Tibial artery (tissue), 4 donors: ENCODE measurements at regions not wholly inside any gene's neighbourhood (a gene's known extent, or its start where the extent isn't known, plus 50 kb on each side); places are given as distances from the start of the nearest gene placed in this dataset.

Experiments
- DNase-seq, 2 donors: peaks; one replicate each; pipeline ENCODE4 v3.0.0-alpha.2; 2019
- H3K27ac ChIP-seq, 2 donors: fragments of 200-600 bp; sonication (generic) in 1 of 2; 1 replicate in 1 of 2; 2 replicates in 1 of 2; pipeline ENCODE4 v1.5.1; 2018 to 2019; ENCODE audit warnings: mild to moderate bottlenecking in 1 of 2
- H3K27me3 ChIP-seq, 2 donors: fragments of 200-600 bp; sonication (generic) in 1 of 2; one replicate each; pipeline versions ENCODE4 v1.5.1 to v1.6.0; 2016 to 2019
- H3K36me3 ChIP-seq, 3 donors: fragments of 200-600 bp; sonication (generic) in 2 of 3; one replicate each; pipeline ENCODE4 v1.5.1; 2016 to 2019; ENCODE audit warnings: mild to moderate bottlenecking in 2 of 3
- H3K4me1 ChIP-seq, 4 donors: fragments of 200-600 bp; sonication (generic) in 2 of 4; 1 replicate in 3 of 4; 2 replicates in 1 of 4; pipeline ENCODE4 v1.5.1; 2016 to 2019
- H3K4me3 ChIP-seq, 2 donors: fragments of 200-600 bp; sonication (generic) in 1 of 2; 1 replicate in 1 of 2; 2 replicates in 1 of 2; pipeline ENCODE4 v1.5.1; 2018 to 2019; ENCODE audit warnings: mild to moderate bottlenecking in 2 of 2
- H3K9me3 ChIP-seq, 3 donors: fragments of 200-600 bp; sonication (generic) in 1 of 3; one replicate each; pipeline ENCODE4 v1.5.1; 2016 to 2019
- CTCF ChIP-seq, 2 experiments: fragments of 200-600 bp in 1 of 2; fragments of 450-650 bp in 1 of 2; IDR thresholded peaks; one replicate each; pipeline ENCODE4 v1.5.1; 2017 to 2019; ENCODE audit warnings: antibody characterized with exemption in 2 of 2, mild to moderate bottlenecking in 1 of 2, moderate library complexity in 1 of 2
- intact Hi-C: fragments of 100-400 bp; cut with DNase I; formaldehyde crosslinking; loops from one replicate; pipeline ENCODE4 v1.15.0; 2023; ENCODE audit warnings: low total_unique reads

GRCh38 chr4:96093563-96093962 lies 253.7 kb downstream of the PDHA2 start:
- Histone ChIP-seq H3K36me3 (no peaks in the 10 kb centered on the region), H3K27me3 (no peaks in the 10 kb centered on the region), H3K4me1 (no peaks in the 10 kb centered on the region), H3K27ac (no peak overlapping the region), H3K4me3 (no peak overlapping the region), H3K9me3 (peaks cover 0 to 3% (median 0%) of the 10 kb centered on the region in 3 donors)
- intact Hi-C loops: no loop called here
- TF ChIP-seq CTCF (IDR thresholded peaks at IDR 0.05): no peak
- no peak for DNase-seq

- no peaks in the 10 kb centered on the region for H3K4me1 ChIP-seq
- H3K9me3 ChIP-seq: peaks cover 0 to 3% (median 0%) of the 10 kb centered on the region in 3 donors
- intact Hi-C loops: no loop called here
- no peak for TF ChIP-seq CTCF (IDR thresholded peaks at IDR 0.05)
- no peaks in the 10 kb centered on the region for H3K27me3 ChIP-seq
- no peak overlapping the region for H3K4me3 ChIP-seq
- no peak for DNase-seq
- no peaks in the 10 kb centered on the region for H3K36me3 ChIP-seq
- H3K27ac ChIP-seq: no peak overlapping the region
Measured at GRCh38 chr4:96094183-96094582, 254.3 kb downstream of the PDHA2 start.

- Histone ChIP-seq H3K36me3 (no peaks in the 10 kb centered on the region), H3K27ac (no peak overlapping the region), H3K4me3 (no peak overlapping the region), H3K9me3 (no peaks in the 10 kb centered on the region), H3K27me3 (no peaks in the 10 kb centered on the region), H3K4me1 (no peaks in the 10 kb centered on the region)
- DNase-seq: no peak
- TF ChIP-seq CTCF (IDR thresholded peaks at IDR 0.05): no peak
- intact Hi-C loops: no loop called here
Measured at GRCh38 chr4:96097040-96097607, 257.2 kb downstream of the PDHA2 start.

GRCh38 chr4:96097693-96098092 lies 257.8 kb downstream of the PDHA2 start:
- TF ChIP-seq CTCF (IDR thresholded peaks at IDR 0.05): no peak
- no peak for DNase-seq
- intact Hi-C loops: no loop called here

GRCh38 chr4:96099031-96099430 lies 259.1 kb downstream of the PDHA2 start:
- intact Hi-C loops: no loop called here
- Histone ChIP-seq H3K27me3 (no peaks in the 10 kb centered on the region), H3K9me3 (no peaks in the 10 kb centered on the region), H3K36me3 (no peaks in the 10 kb centered on the region), H3K4me3 (no peak overlapping the region), H3K27ac (no peak overlapping the region), H3K4me1 (no peaks in the 10 kb centered on the region)
- no peak for TF ChIP-seq CTCF (IDR thresholded peaks at IDR 0.05)
- DNase-seq: no peak

More at GRCh38 chr4:96097693-96098092, 257.8 kb downstream of the PDHA2 start:
- H3K36me3 ChIP-seq: no peaks in the 10 kb centered on the region
- H3K4me1 ChIP-seq: no peaks in the 10 kb centered on the region
- H3K9me3 ChIP-seq: no peaks in the 10 kb centered on the region
- no peak overlapping the region for H3K27ac ChIP-seq
- no peak overlapping the region for H3K4me3 ChIP-seq
- no peaks in the 10 kb centered on the region for H3K27me3 ChIP-seq

GRCh38 chr4:96102541-96103026 lies 262.7 kb downstream of the PDHA2 start:
- Histone ChIP-seq H3K36me3 (no peaks in the 10 kb centered on the region), H3K27me3 (no peaks in the 10 kb centered on the region), H3K27ac (no peak overlapping the region), H3K4me1 (no peaks in the 10 kb centered on the region), H3K4me3 (no peak overlapping the region), H3K9me3 (no peaks in the 10 kb centered on the region)
- DNase-seq: no peak
- intact Hi-C loops: no loop called here
- TF ChIP-seq CTCF (IDR thresholded peaks at IDR 0.05): no peak
